ENCODE measurements at regions not wholly inside any gene's neighbourhood (a gene's known extent, or its start where the extent isn't known, plus 50 kb on each side); places are given as distances from the start of the nearest gene placed in this dataset.

DNA sequence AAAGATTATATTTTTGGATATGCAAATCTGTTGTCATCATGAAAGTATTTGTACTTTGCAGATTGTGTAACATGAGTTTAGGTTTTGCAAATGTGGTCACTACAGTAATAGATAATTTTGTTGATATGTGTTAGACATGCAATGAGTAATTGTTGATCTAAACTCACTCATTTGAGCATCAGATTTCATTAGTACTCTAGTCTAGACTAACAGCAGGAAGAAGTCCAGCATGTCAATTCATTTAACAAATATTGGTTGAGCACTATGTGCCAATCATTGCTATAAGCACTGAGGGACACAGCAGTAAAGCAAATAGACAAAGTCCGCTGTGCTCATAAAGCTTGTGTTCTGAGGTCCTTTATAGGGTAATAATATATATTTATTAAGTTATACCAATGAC is 350.0 kb downstream of the USP25 start:
- TF ChIP-seq, protein P1, sequence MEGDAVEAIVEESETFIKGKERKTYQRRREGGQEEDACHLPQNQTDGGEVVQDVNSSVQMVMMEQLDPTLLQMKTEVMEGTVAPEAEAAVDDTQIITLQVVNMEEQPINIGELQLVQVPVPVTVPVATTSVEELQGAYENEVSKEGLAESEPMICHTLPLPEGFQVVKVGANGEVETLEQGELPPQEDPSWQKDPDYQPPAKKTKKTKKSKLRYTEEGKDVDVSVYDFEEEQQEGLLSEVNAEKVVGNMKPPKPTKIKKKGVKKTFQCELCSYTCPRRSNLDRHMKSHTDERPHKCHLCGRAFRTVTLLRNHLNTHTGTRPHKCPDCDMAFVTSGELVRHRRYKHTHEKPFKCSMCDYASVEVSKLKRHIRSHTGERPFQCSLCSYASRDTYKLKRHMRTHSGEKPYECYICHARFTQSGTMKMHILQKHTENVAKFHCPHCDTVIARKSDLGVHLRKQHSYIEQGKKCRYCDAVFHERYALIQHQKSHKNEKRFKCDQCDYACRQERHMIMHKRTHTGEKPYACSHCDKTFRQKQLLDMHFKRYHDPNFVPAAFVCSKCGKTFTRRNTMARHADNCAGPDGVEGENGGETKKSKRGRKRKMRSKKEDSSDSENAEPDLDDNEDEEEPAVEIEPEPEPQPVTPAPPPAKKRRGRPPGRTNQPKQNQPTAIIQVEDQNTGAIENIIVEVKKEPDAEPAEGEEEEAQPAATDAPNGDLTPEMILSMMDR (IDR thresholded peaks at IDR 0.05) = no peak
- no peaks in the 10 kb centered on the region for H3K36me3 ChIP-seq (ENCODE audit: low read depth)
- no peaks in the 10 kb centered on the region for H3K9me3 ChIP-seq
- DNase-seq = no peak
- no peak overlapping the region for H3K4me3 ChIP-seq
- H3K4me1 ChIP-seq (ENCODE audit: low read depth) = no peaks in the 10 kb centered on the region
- intact Hi-C loops (cut with DNase I, micrococcal nuclease) = no loop called here
- no peak for ATAC-seq

DNA sequence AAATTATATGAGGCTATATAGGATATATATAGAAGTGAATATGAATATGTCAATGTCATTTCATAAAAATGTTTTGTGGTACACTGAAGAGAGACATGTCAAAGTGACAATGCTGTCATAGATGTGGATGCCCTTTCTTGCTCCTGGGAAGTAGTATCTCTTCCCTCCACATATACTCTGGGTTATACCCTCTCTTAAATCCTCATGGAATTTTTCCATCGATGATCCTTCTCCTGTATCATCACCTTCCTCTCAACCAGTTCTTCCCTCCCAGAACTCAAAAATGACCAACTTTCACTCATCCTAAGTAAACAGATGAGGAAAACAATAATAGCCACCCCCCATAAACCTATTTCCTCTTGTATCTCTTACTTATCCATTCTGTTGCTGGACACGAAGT is 351.5 kb downstream of the USP25 start:
- TF ChIP-seq, protein P1 (IDR thresholded peaks at IDR 0.05) = no peak
- DNase-seq (no peak), ATAC-seq (no peak)
- no peaks in the 10 kb centered on the region for H3K4me1 ChIP-seq (ENCODE audit: low read depth)
- H3K9me3 ChIP-seq = no peaks in the 10 kb centered on the region
- H3K4me3 ChIP-seq = no peak overlapping the region
- intact Hi-C loops (cut with DNase I, micrococcal nuclease) = no loop called here
- H3K36me3 ChIP-seq (ENCODE audit: low read depth) = no peaks in the 10 kb centered on the region

DNA sequence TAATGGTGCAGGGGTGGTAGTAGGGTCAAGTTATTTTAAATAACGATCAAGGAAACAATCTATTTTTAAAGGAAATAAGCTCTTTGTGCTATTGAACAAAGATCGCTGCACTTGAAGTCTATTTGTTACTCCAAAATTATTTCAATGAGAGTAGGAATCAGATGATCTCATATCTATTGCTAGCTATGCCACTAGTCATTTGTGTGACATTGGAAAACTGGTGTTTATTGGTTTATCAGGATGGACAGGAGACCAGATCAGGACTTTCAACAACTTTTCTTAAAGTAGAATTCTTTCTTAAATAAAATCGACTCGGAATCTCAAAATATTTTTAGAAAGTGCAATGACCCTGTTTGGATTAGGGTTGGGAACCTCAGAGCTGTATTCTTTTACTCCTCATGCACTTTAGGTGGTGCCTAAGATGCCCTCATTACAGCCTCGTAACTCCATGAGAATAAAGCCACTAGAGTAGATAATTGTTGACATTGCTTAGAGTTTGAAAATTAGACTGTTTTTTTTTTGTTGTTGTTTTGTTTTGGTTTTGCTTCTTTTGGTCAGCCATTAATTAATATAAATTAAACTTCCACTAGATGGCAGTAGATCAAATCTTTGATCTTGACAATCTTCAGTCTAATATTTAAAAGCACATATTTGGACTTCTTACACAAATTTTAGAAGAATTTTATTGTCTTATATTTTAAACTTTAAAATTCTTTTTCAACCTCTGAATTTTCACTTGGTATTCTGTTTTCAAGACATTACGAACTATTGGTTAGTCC is 352.4 kb downstream of the USP25 start:
- DNase-seq = no peak
- Histone ChIP-seq H3K36me3 (ENCODE audit: low read depth) (no peaks in the 10 kb centered on the region), H3K4me3 (no peak overlapping the region), H3K4me1 (ENCODE audit: low read depth) (no peaks in the 10 kb centered on the region), H3K9me3 (no peaks in the 10 kb centered on the region)
- intact Hi-C loops (cut with DNase I, micrococcal nuclease) = no loop called here
- ATAC-seq = no peak
- TF ChIP-seq, protein P1 (IDR thresholded peaks at IDR 0.05) = no peak

DNA sequence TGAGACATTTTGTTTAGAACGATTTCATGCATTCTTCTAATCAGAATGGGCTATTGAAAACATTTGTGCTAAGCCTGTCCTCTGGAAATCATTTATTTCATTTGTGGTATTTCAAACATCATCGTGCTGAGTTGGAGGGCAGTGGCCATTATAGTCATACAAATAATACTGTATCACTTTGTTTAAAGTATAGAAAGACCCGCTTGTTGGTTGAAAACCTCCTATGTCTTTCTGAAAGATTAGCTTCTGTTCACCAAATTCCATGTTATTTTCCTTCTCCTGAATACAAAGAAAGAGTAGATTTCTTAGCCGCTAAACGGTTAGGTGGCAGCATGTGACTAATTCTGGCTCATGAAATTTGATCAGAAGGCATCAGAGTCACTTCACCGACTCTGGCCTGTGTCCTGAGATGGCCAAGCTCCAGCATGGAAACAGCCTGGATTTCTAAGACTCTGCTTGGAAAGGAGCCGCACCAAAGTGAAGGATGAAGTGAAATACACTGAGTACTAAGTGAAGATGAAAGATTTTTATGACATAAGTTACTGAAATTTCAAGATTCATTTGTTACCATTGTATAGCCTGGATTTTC is 355.1 kb downstream of the USP25 start:
- intact Hi-C loops (cut with DNase I, micrococcal nuclease) = no loop called here
- Histone ChIP-seq H3K9me3 (no peaks in the 10 kb centered on the region), H3K4me3 (no peak overlapping the region), H3K4me1 (ENCODE audit: low read depth) (no peaks in the 10 kb centered on the region), H3K36me3 (ENCODE audit: low read depth) (no peaks in the 10 kb centered on the region)
- DNase-seq (no peak), ATAC-seq (no peak)
- TF ChIP-seq, protein P1 (IDR thresholded peaks at IDR 0.05) = no peak

DNA sequence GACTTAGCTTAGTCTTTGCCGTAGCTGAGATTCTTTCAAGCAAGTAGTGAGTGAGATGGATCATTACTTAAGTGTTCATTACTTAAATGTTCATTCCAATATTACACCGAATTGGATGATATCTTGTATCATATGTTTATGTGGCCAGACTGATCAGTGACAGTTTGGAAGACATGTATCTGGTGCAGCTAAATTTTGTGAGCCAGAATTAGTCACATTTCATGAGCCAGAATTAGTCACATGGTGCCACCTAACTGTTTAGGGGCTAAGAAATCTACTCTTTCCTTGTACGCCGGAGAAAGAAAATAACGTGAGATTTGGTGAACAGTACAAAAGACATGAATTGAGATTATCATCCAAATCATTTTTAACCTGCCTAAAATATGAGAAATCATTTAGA is 355.6 kb downstream of the USP25 start:
- TF ChIP-seq, protein P1 (IDR thresholded peaks at IDR 0.05) = no peak
- ATAC-seq = no peak
- H3K4me3 ChIP-seq = no peak overlapping the region
- no peak for DNase-seq
- intact Hi-C loops (cut with DNase I, micrococcal nuclease) = no loop called here
- H3K36me3 ChIP-seq (ENCODE audit: low read depth) = no peaks in the 10 kb centered on the region
- no peaks in the 10 kb centered on the region for H3K9me3 ChIP-seq
- no peaks in the 10 kb centered on the region for H3K4me1 ChIP-seq (ENCODE audit: low read depth)

Measured in mucosa of descending colon (tissue), 3 donors.